ENCODE measurements at regions not wholly inside any gene's neighbourhood (a gene's known extent, or its start where the extent isn't known, plus 50 kb on each side); places are given as distances from the start of the nearest gene placed in this dataset.

GRCh38 chr1:57761628-57762027 lies 337.8 kb upstream of the DAB1 start:
- no peak for TF ChIP-seq CTCF (conservative IDR thresholded peaks at IDR 0.05; ENCODE audit: low read depth, low read length)
- no peak overlapping the region for H3K4me3 ChIP-seq (ENCODE audit: low read depth, low read length)
- DNase-seq (ENCODE audit: low read depth): no peak

- no peak overlapping the region for H3K4me3 ChIP-seq (ENCODE audit: low read depth, low read length)
- no peak for TF ChIP-seq CTCF (conservative IDR thresholded peaks at IDR 0.05; ENCODE audit: low read depth, low read length)
- DNase-seq (ENCODE audit: low read depth): peak; percentile 13
Measured at GRCh38 chr1:57752843-57753242, 329.0 kb upstream of the DAB1 start.

GRCh38 chr1:57748719-57749118 lies 324.9 kb upstream of the DAB1 start:
- DNase-seq (ENCODE audit: low read depth): no peak
- no peak for TF ChIP-seq CTCF (conservative IDR thresholded peaks at IDR 0.05; ENCODE audit: low read depth, low read length)
- no peak overlapping the region for H3K4me3 ChIP-seq (ENCODE audit: low read depth, low read length)

GRCh38 chr1:57747818-57748217 lies 324.0 kb upstream of the DAB1 start:
- no peak overlapping the region for H3K4me3 ChIP-seq (ENCODE audit: low read depth, low read length)
- no peak for DNase-seq (ENCODE audit: low read depth)
- no peak for TF ChIP-seq CTCF (conservative IDR thresholded peaks at IDR 0.05; ENCODE audit: low read depth, low read length)

- no peak for DNase-seq (ENCODE audit: low read depth)
- H3K4me3 ChIP-seq (ENCODE audit: low read depth, low read length): no peak overlapping the region
- TF ChIP-seq CTCF (conservative IDR thresholded peaks at IDR 0.05; ENCODE audit: low read depth, low read length): no peak
Measured at GRCh38 chr1:57741521-57741920, 317.7 kb upstream of the DAB1 start.

- H3K4me3 ChIP-seq (ENCODE audit: low read depth, low read length): no peak overlapping the region
- DNase-seq (ENCODE audit: low read depth): no peak
- TF ChIP-seq CTCF (conservative IDR thresholded peaks at IDR 0.05; ENCODE audit: low read depth, low read length): no peak
Measured at GRCh38 chr1:57736940-57737339, 313.1 kb upstream of the DAB1 start.

GRCh38 chr1:57729181-57729580 lies 305.3 kb upstream of the DAB1 start:
- H3K4me3 ChIP-seq (ENCODE audit: low read depth, low read length): no peak overlapping the region
- DNase-seq (ENCODE audit: low read depth): no peak
- TF ChIP-seq CTCF (conservative IDR thresholded peaks at IDR 0.05; ENCODE audit: low read depth, low read length): no peak
